ENCODE measurements at regions not wholly inside any gene's neighbourhood (a gene's known extent, or its start where the extent isn't known, plus 50 kb on each side); places are given as distances from the start of the nearest gene placed in this dataset.
"Not testable (repeated sequence)": the region's sequence is repeated elsewhere in the genome, so short reads cannot be mapped to it uniquely, and the experiment has no call there.

- peaks cover 3% of the 10 kb centered on the region for H3K4me1 Mint-ChIP-seq (ENCODE audit: low read depth)
- H3K36me3 Mint-ChIP-seq, result no peaks in the 10 kb centered on the region
Observed at GRCh38 chr3:31091748-31092147, 197.3 kb upstream of the GADL1 start.

GRCh38 chr3:31092748-31093589 is 198.5 kb upstream of the GADL1 start:
- H3K27ac Mint-ChIP-seq, result no peak overlapping the region
- no peaks in the 10 kb centered on the region for H3K9me3 Mint-ChIP-seq (ENCODE audit: low read depth)
- H3K36me3 Mint-ChIP-seq, result no peaks in the 10 kb centered on the region
- H3K4me3 Mint-ChIP-seq, result no peak overlapping the region
- H3K4me1 Mint-ChIP-seq (ENCODE audit: low read depth), result peaks cover 8% of the 10 kb centered on the region
- no peaks in the 10 kb centered on the region for H3K27me3 Mint-ChIP-seq

More at GRCh38 chr3:31091748-31092147, 197.3 kb upstream of the GADL1 start:
- Mint-ChIP-seq H3K27ac (no peak overlapping the region), H3K4me3 (no peak overlapping the region), H3K9me3 (ENCODE audit: low read depth) (no peaks in the 10 kb centered on the region), H3K27me3 (no peaks in the 10 kb centered on the region)

- Mint-ChIP-seq H3K27ac (no peak overlapping the region), H3K27me3 (no peaks in the 10 kb centered on the region), H3K9me3 (ENCODE audit: low read depth) (no peaks in the 10 kb centered on the region), H3K4me3 (no peak overlapping the region), H3K36me3 (no peaks in the 10 kb centered on the region), H3K4me1 (ENCODE audit: low read depth) (peaks cover 8% of the 10 kb centered on the region)
Observed at GRCh38 chr3:31093606-31094005, 199.1 kb upstream of the GADL1 start.

- no peak overlapping the region for H3K4me3 Mint-ChIP-seq
- H3K27me3 Mint-ChIP-seq, result no peaks in the 10 kb centered on the region
- H3K4me1 Mint-ChIP-seq (ENCODE audit: low read depth), result peaks cover 8% of the 10 kb centered on the region
- H3K27ac Mint-ChIP-seq, result no peak overlapping the region
- H3K36me3 Mint-ChIP-seq, result no peaks in the 10 kb centered on the region
- no peaks in the 10 kb centered on the region for H3K9me3 Mint-ChIP-seq (ENCODE audit: low read depth)
Observed at GRCh38 chr3:31094048-31094447, 199.6 kb upstream of the GADL1 start.

- Mint-ChIP-seq H3K36me3 (no peaks in the 10 kb centered on the region), H3K27me3 (no peaks in the 10 kb centered on the region), H3K27ac (no peak overlapping the region), H3K4me1 (ENCODE audit: low read depth) (peaks cover 8% of the 10 kb centered on the region), H3K4me3 (no peak overlapping the region), H3K9me3 (ENCODE audit: low read depth) (no peaks in the 10 kb centered on the region)
Observed at GRCh38 chr3:31095255-31095654, 200.8 kb upstream of the GADL1 start.

GRCh38 chr3:31096661-31097395 is 202.4 kb upstream of the GADL1 start:
- no peak overlapping the region for H3K27ac Mint-ChIP-seq
- no peaks in the 10 kb centered on the region for H3K9me3 Mint-ChIP-seq (ENCODE audit: low read depth)
- no peaks in the 10 kb centered on the region for H3K27me3 Mint-ChIP-seq
- H3K36me3 Mint-ChIP-seq, result no peaks in the 10 kb centered on the region
- H3K4me3 Mint-ChIP-seq, result no peak overlapping the region
- peaks cover 8% of the 10 kb centered on the region for H3K4me1 Mint-ChIP-seq (ENCODE audit: low read depth)

GRCh38 chr3:31100519-31100918 is 206.1 kb upstream of the GADL1 start:
- no peaks in the 10 kb centered on the region for H3K27me3 Mint-ChIP-seq
- peaks cover 12% of the 10 kb centered on the region for H3K4me1 Mint-ChIP-seq (ENCODE audit: low read depth)
- H3K4me3 Mint-ChIP-seq, result no peak overlapping the region
- no peaks in the 10 kb centered on the region for H3K9me3 Mint-ChIP-seq (ENCODE audit: low read depth)
- no peaks in the 10 kb centered on the region for H3K36me3 Mint-ChIP-seq
- H3K27ac Mint-ChIP-seq, result no peak overlapping the region

GRCh38 chr3:31101285-31101684 is 206.8 kb upstream of the GADL1 start:
- H3K4me1 Mint-ChIP-seq (ENCODE audit: low read depth), result peaks cover 20% of the 10 kb centered on the region
- H3K9me3 Mint-ChIP-seq (ENCODE audit: low read depth); H3K36me3 Mint-ChIP-seq; H3K27ac Mint-ChIP-seq; H3K4me3 Mint-ChIP-seq; H3K27me3 Mint-ChIP-seq: not testable (repeated sequence)

GRCh38 chr3:31102196-31102879 is 207.9 kb upstream of the GADL1 start:
- no peaks in the 10 kb centered on the region for H3K9me3 Mint-ChIP-seq (ENCODE audit: low read depth)
- no peak overlapping the region for H3K4me3 Mint-ChIP-seq
- H3K27ac Mint-ChIP-seq, result no peak overlapping the region
- no peaks in the 10 kb centered on the region for H3K27me3 Mint-ChIP-seq
- H3K36me3 Mint-ChIP-seq, result no peaks in the 10 kb centered on the region
- H3K4me1 Mint-ChIP-seq (ENCODE audit: low read depth), result peaks cover 17% of the 10 kb centered on the region

GRCh38 chr3:31103181-31103580 is 208.7 kb upstream of the GADL1 start:
- Mint-ChIP-seq H3K4me3 (no peak overlapping the region), H3K9me3 (ENCODE audit: low read depth) (no peaks in the 10 kb centered on the region), H3K4me1 (ENCODE audit: low read depth) (peaks cover 17% of the 10 kb centered on the region), H3K27me3 (no peaks in the 10 kb centered on the region), H3K36me3 (no peaks in the 10 kb centered on the region), H3K27ac (no peak overlapping the region)

- Mint-ChIP-seq H3K4me1 (ENCODE audit: low read depth) (peaks cover 17% of the 10 kb centered on the region), H3K36me3 (peaks cover 2% of the 10 kb centered on the region), H3K27me3 (no peaks in the 10 kb centered on the region), H3K27ac (no peak overlapping the region), H3K4me3 (no peak overlapping the region), H3K9me3 (ENCODE audit: low read depth) (peaks cover 3% of the 10 kb centered on the region)
Observed at GRCh38 chr3:31103623-31104180, 209.2 kb upstream of the GADL1 start.

GRCh38 chr3:31105011-31105410 is 210.6 kb upstream of the GADL1 start:
- H3K27ac Mint-ChIP-seq, result no peak overlapping the region
- no peak overlapping the region for H3K4me3 Mint-ChIP-seq
- H3K9me3 Mint-ChIP-seq (ENCODE audit: low read depth), result peaks cover 4% of the 10 kb centered on the region

GRCh38 chr3:31105438-31106077 is 211.1 kb upstream of the GADL1 start:
- Mint-ChIP-seq H3K4me1 (ENCODE audit: low read depth) (peaks cover 17% of the 10 kb centered on the region), H3K27me3 (no peaks in the 10 kb centered on the region), H3K9me3 (ENCODE audit: low read depth) (peaks cover 4% of the 10 kb centered on the region), H3K27ac (no peak overlapping the region), H3K4me3 (no peak overlapping the region), H3K36me3 (peaks cover 5% of the 10 kb centered on the region)

More at GRCh38 chr3:31105011-31105410, 210.6 kb upstream of the GADL1 start:
- Mint-ChIP-seq H3K36me3 (peaks cover 5% of the 10 kb centered on the region), H3K27me3 (no peaks in the 10 kb centered on the region), H3K4me1 (ENCODE audit: low read depth) (peaks cover 17% of the 10 kb centered on the region)

GRCh38 chr3:31106204-31106603 is 211.7 kb upstream of the GADL1 start:
- Mint-ChIP-seq H3K27ac (no peak overlapping the region), H3K36me3 (peaks cover 5% of the 10 kb centered on the region), H3K4me1 (ENCODE audit: low read depth) (peaks cover 17% of the 10 kb centered on the region), H3K27me3 (no peaks in the 10 kb centered on the region), H3K4me3 (no peak overlapping the region), H3K9me3 (ENCODE audit: low read depth) (peaks cover 4% of the 10 kb centered on the region)

Data from activated naive CD8-positive, alpha-beta T cell (primary cell).